Stimulated activated CD8-positive, alpha-beta memory T cell treated with anti-CD3 and anti-CD28 coated beads, Interleukin-15, amount 100 ng/mL, for 1 hour (primary cell): ENCODE measurements at regions not wholly inside any gene's neighbourhood (a gene's known extent, or its start where the extent isn't known, plus 50 kb on each side); places are given as distances from the start of the nearest gene placed in this dataset.

Experiments
- DNase-seq: peaks from one replicate; pipeline ENCODE4 v3.0.0-alpha.2; 2020; ENCODE audit warnings: low read depth

GRCh38 chr22:49046000-49046545 lies 781.6 kb downstream of the BRD1 start:
- no peak for DNase-seq

- no peak for DNase-seq
Measured at GRCh38 chr22:49045276-49045675, 782.4 kb downstream of the BRD1 start.

- DNase-seq, result no peak
Measured at GRCh38 chr22:49044776-49045175, 782.9 kb downstream of the BRD1 start.

- DNase-seq, result no peak
Measured at GRCh38 chr22:49044091-49044490, 783.6 kb downstream of the BRD1 start.

GRCh38 chr22:49042877-49043859 lies 784.5 kb downstream of the BRD1 start:
- no peak for DNase-seq

GRCh38 chr22:49042066-49042465 lies 785.6 kb downstream of the BRD1 start:
- DNase-seq, result no peak

GRCh38 chr22:49040754-49041467 lies 786.8 kb downstream of the BRD1 start:
- no peak for DNase-seq

- DNase-seq, result no peak
Measured at GRCh38 chr22:49040111-49040510, 787.6 kb downstream of the BRD1 start.

- DNase-seq, result no peak
Measured at GRCh38 chr22:49039625-49040024, 788.0 kb downstream of the BRD1 start.

- DNase-seq, result no peak
Measured at GRCh38 chr22:49037701-49038245, 789.9 kb downstream of the BRD1 start.

GRCh38 chr22:49036513-49036912 lies 791.2 kb downstream of the BRD1 start:
- DNase-seq, result no peak

GRCh38 chr22:49035818-49036457 lies 791.7 kb downstream of the BRD1 start:
- DNase-seq, result no peak

GRCh38 chr22:49034836-49035817 lies 792.5 kb downstream of the BRD1 start:
- DNase-seq, result no peak

- DNase-seq, result no peak
Measured at GRCh38 chr22:49033616-49034015, 794.1 kb downstream of the BRD1 start.

GRCh38 chr22:49032821-49033220 lies 794.9 kb downstream of the BRD1 start:
- DNase-seq, result no peak

GRCh38 chr22:49031746-49032330 lies 795.8 kb downstream of the BRD1 start:
- no peak for DNase-seq

- no peak for DNase-seq
Measured at GRCh38 chr22:49028111-49028510, 799.6 kb downstream of the BRD1 start.

- DNase-seq, result no peak
Measured at GRCh38 chr22:49027368-49027670, 800.4 kb downstream of the BRD1 start.

GRCh38 chr22:49026494-49027367 lies 800.9 kb downstream of the BRD1 start:
- DNase-seq, result no peak
